H9 (cell line): ENCODE measurements at regions not wholly inside any gene's neighbourhood (a gene's known extent, or its start where the extent isn't known, plus 50 kb on each side); places are given as distances from the start of the nearest gene placed in this dataset.

Experiments
- DNase-seq: peaks from one replicate; pipeline ENCODE4 v3.0.0-alpha.2; 2017
- H2AFZ ChIP-seq: one replicate; pipeline ENCODE4 v1.6.1; 2013; ENCODE audit warnings: mild to moderate bottlenecking, low read length, control low read depth, moderate library complexity
- H2AK5ac ChIP-seq: 2 replicates; pipeline ENCODE4 v1.6.1; 2013; ENCODE audit warnings: low read length, control low read depth, mixed read lengths; ENCODE audit not compliant: insufficient read length
- H2BK120ac ChIP-seq: one replicate; pipeline ENCODE4 v1.6.1; 2013; ENCODE audit warnings: low read depth, mild to moderate bottlenecking, low read length, control low read depth, inconsistent platforms; ENCODE audit not compliant: poor library complexity, severe bottlenecking
- H2BK12ac ChIP-seq: 2 replicates; pipeline ENCODE4 v1.6.1; 2013; ENCODE audit warnings: low read length, control low read depth, mixed read lengths, low read depth; ENCODE audit not compliant: insufficient read length
- H2BK15ac ChIP-seq: 2 replicates; pipeline ENCODE4 v1.6.1; 2013; ENCODE audit warnings: low read depth, low read length, control low read depth
- H2BK20ac ChIP-seq: one replicate; pipeline ENCODE4 v1.6.1; 2013; ENCODE audit warnings: low read depth, mild to moderate bottlenecking, low read length, control low read depth, inconsistent platforms; ENCODE audit not compliant: poor library complexity, severe bottlenecking
- H2BK5ac ChIP-seq: 2 replicates; pipeline ENCODE4 v1.6.1; 2013; ENCODE audit warnings: low read length, control low read depth, mixed read lengths; ENCODE audit not compliant: insufficient read length
- H3K14ac ChIP-seq: 2 replicates; pipeline ENCODE4 v1.6.1; 2013; ENCODE audit warnings: low read length, control low read depth; ENCODE audit not compliant: insufficient read depth
- H3K18ac ChIP-seq: 2 replicates; pipeline ENCODE4 v1.6.1; 2013; ENCODE audit warnings: low read depth, mild to moderate bottlenecking, mixed read lengths, low read length, control low read depth; ENCODE audit not compliant: insufficient read length
- H3K23ac ChIP-seq: 2 replicates; pipeline ENCODE4 v1.6.1; 2013; ENCODE audit warnings: low read length, control low read depth, mixed read lengths, low read depth; ENCODE audit not compliant: insufficient read length
- H3K23me2 ChIP-seq: 2 replicates; pipeline ENCODE4 v1.6.1; 2013; ENCODE audit warnings: low read depth, mild to moderate bottlenecking, mixed read lengths, low read length, control low read depth; ENCODE audit not compliant: insufficient read length, poor library complexity, severe bottlenecking
- H3K27ac ChIP-seq: 2 replicates; pipeline ENCODE4 v1.5.1; 2013; ENCODE audit warnings: low read length, control low read depth, mixed read lengths, low read depth; ENCODE audit not compliant: insufficient read length
- H3K27me3 ChIP-seq: 2 replicates; pipeline ENCODE4 v1.6.1; 2013; ENCODE audit warnings: low read length, control low read depth, inconsistent platforms; ENCODE audit not compliant: insufficient read depth
- H3K4ac ChIP-seq: 2 replicates; pipeline ENCODE4 v1.6.1; 2013; ENCODE audit warnings: low read depth, mild to moderate bottlenecking, control low read depth, inconsistent platforms, low read length, moderate library complexity
- H3K4me1 ChIP-seq: 2 replicates; pipeline ENCODE4 v1.6.1; 2013; ENCODE audit warnings: low read length, control low read depth, inconsistent platforms; ENCODE audit not compliant: insufficient read depth
- H3K4me2 ChIP-seq: 2 replicates; pipeline ENCODE4 v1.6.1; 2013; ENCODE audit warnings: low read length, control low read depth, mixed read lengths; ENCODE audit not compliant: insufficient read length, insufficient read depth
- H3K56ac ChIP-seq: 2 replicates; pipeline ENCODE4 v1.6.1; 2013; ENCODE audit warnings: low read depth, mild to moderate bottlenecking, mixed read lengths, low read length, control low read depth; ENCODE audit not compliant: insufficient read length
- H3K79me1 ChIP-seq: 2 replicates; pipeline ENCODE4 v1.6.1; 2013; ENCODE audit warnings: low read depth, mild to moderate bottlenecking, moderate library complexity, low read length, control low read depth, inconsistent platforms; ENCODE audit not compliant: insufficient read depth, poor library complexity, severe bottlenecking
- H3K79me2 ChIP-seq: 2 replicates; pipeline ENCODE4 v1.6.1; 2013; ENCODE audit warnings: low read length, control low read depth, inconsistent platforms; ENCODE audit not compliant: insufficient read depth
- H3K9ac ChIP-seq: 2 replicates; pipeline ENCODE4 v1.6.1; 2013; ENCODE audit warnings: low read length, control low read depth, mixed read lengths; ENCODE audit not compliant: insufficient read length; ENCODE audit errors: extremely low read depth
- H3K9me3 ChIP-seq: one replicate; pipeline ENCODE4 v1.6.1; 2013; ENCODE audit warnings: low read depth, low read length, inconsistent platforms; ENCODE audit not compliant: control insufficient read depth
- H3T11ph ChIP-seq: one replicate; pipeline ENCODE4 v1.6.1; 2013; ENCODE audit warnings: mild to moderate bottlenecking, low read length, control low read depth, inconsistent platforms
- H4K20me1 ChIP-seq: one replicate; pipeline ENCODE4 v1.6.1; 2013; ENCODE audit not compliant: control insufficient read depth, insufficient read length, insufficient read depth
- H4K5ac ChIP-seq: 2 replicates; pipeline ENCODE4 v1.6.1; 2013; ENCODE audit warnings: low read depth, mild to moderate bottlenecking, mixed read lengths, low read length, control low read depth; ENCODE audit not compliant: insufficient read length
- H4K8ac ChIP-seq: replicated peaks from 2 replicates; pipeline ENCODE4 v1.6.1; 2013; ENCODE audit warnings: low read length, control low read depth, mixed read lengths, low read depth; ENCODE audit not compliant: insufficient read length
- H4K91ac ChIP-seq: 2 replicates; pipeline ENCODE4 v1.6.1; 2013; ENCODE audit warnings: low read depth, mild to moderate bottlenecking, moderate library complexity, mixed read lengths, low read length, control low read depth; ENCODE audit not compliant: insufficient read length
- H3K27ac Mint-ChIP-seq, 3 experiments: 2 replicates in 2 of 3; 3 replicates in 1 of 3; pipeline ENCODE4 v1.8.0; 2020 to 2021; ENCODE audit warnings: mixed read lengths in 3 of 3, mild to moderate bottlenecking in 1 of 3, moderate library complexity in 1 of 3
- H3K27me3 Mint-ChIP-seq: 2 replicates; pipeline ENCODE4 v1.8.0; 2021; ENCODE audit warnings: low read depth, mild to moderate bottlenecking, moderate library complexity, mixed read lengths
- H3K36me3 Mint-ChIP-seq, 3 experiments: 2 replicates in 2 of 3; 3 replicates in 1 of 3; pipeline ENCODE4 v1.8.0; 2020 to 2021; ENCODE audit warnings: low read depth in 3 of 3, mixed read lengths in 3 of 3; ENCODE audit not compliant: insufficient read depth in 1 of 3
- H3K4me1 Mint-ChIP-seq, 2 experiments: 2 replicates each; pipeline ENCODE4 v1.8.0; 2020; ENCODE audit warnings: mixed read lengths in 2 of 2
- H3K4me3 Mint-ChIP-seq, 2 experiments: 2 replicates in 1 of 2; 3 replicates in 1 of 2; pipeline ENCODE4 v1.8.0; 2020 to 2021; ENCODE audit warnings: mild to moderate bottlenecking in 2 of 2, mixed read lengths in 2 of 2, moderate library complexity in 1 of 2
- H3K9me3 Mint-ChIP-seq, 2 experiments: 2 replicates in 1 of 2; 3 replicates in 1 of 2; pipeline ENCODE4 v1.8.0; 2020; ENCODE audit warnings: mild to moderate bottlenecking in 2 of 2, mixed read lengths in 2 of 2, moderate library complexity in 1 of 2
- WGBS: extraction: QIAGEN DNeasy Blood & Tissue Kit; methylation state at CpG from one replicate; pipeline ENCODE4 v1.1.7; 2013; ENCODE audit warnings: missing lambda C conversion rate, low lambda C conversion rate, mixed read lengths; ENCODE audit not compliant: insufficient read length; ENCODE audit errors: extremely low coverage; 5-methylcytosine and 5-hydroxymethylcytosine counted together
- TF ChIP-seq, protein P1 (sequence below): fragments of 200-600 bp; sonication (generic); conservative IDR thresholded peaks from 3 replicates; pipeline ENCODE4 v1.8.0; 2021; ENCODE audit warnings: antibody characterized with exemption, mild to moderate bottlenecking

DNA sequence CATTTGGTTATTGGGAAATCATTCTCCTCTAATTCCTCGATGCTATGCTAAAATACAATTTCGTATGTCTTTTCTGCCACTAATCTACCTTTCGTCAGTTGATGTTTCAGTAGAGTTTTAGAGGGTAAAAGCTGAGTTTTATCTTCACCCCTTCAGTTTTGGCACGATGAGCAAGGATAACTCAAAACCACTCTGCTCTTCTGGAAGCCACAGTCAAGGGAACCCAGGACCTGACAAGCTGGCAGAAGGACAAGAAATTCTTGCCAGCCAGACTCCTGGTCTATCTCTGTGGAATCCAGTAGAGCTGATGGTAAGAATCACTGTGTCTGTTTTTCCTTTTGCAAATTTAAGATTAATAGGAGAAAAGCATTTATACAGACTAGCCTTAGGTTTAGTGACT is 414.4 kb upstream of the LRRC3B start:
- H3K14ac ChIP-seq = no peak overlapping the region
- no peak overlapping the region for H2BK5ac ChIP-seq
- no peak overlapping the region for H3K4me2 ChIP-seq
- H3K23ac ChIP-seq = no peak overlapping the region
- Mint-ChIP-seq H3K27ac (no peak overlapping the region), H3K4me3 (no peak overlapping the region), H3K36me3 (peaks cover 0 to 3% (median 0%) of the 10 kb centered on the region in 3 experiments; a peak in 1 of 7 replicates), H3K9me3 (peaks cover 4 to 14% of the 10 kb centered on the region in 2 experiments; a peak in 3 of 5 replicates), H3K4me1 (no peaks in the 10 kb centered on the region), H3K27me3 (no peaks in the 10 kb centered on the region)
- H3K23me2 ChIP-seq = no peaks in the 10 kb centered on the region
- H2AFZ ChIP-seq = no peak overlapping the region
- H2BK120ac ChIP-seq = no peak overlapping the region
- H4K91ac ChIP-seq = no peak overlapping the region
- no peaks in the 10 kb centered on the region for H3K9me3 ChIP-seq
- H2BK15ac ChIP-seq = no peak overlapping the region
- no peak overlapping the region for H3K56ac ChIP-seq
- H3T11ph ChIP-seq = no peak overlapping the region
- no peaks in the 10 kb centered on the region for H3K79me1 ChIP-seq
- no peak for DNase-seq
- H2BK12ac ChIP-seq = no peak overlapping the region
- H3K27me3 ChIP-seq = no peaks in the 10 kb centered on the region
- no peaks in the 10 kb centered on the region for H4K20me1 ChIP-seq
- no peaks in the 10 kb centered on the region for H3K79me2 ChIP-seq
- H4K8ac ChIP-seq = no peak overlapping the region
- no peak overlapping the region for H2BK20ac ChIP-seq
- H4K5ac ChIP-seq = no peak overlapping the region
- H3K18ac ChIP-seq = no peak overlapping the region
- H3K4ac ChIP-seq = no peak overlapping the region
- no peak overlapping the region for H3K27ac ChIP-seq
- no peaks in the 10 kb centered on the region for H3K4me1 ChIP-seq
- H3K9ac ChIP-seq = no peak overlapping the region
- TF ChIP-seq, protein P1, sequence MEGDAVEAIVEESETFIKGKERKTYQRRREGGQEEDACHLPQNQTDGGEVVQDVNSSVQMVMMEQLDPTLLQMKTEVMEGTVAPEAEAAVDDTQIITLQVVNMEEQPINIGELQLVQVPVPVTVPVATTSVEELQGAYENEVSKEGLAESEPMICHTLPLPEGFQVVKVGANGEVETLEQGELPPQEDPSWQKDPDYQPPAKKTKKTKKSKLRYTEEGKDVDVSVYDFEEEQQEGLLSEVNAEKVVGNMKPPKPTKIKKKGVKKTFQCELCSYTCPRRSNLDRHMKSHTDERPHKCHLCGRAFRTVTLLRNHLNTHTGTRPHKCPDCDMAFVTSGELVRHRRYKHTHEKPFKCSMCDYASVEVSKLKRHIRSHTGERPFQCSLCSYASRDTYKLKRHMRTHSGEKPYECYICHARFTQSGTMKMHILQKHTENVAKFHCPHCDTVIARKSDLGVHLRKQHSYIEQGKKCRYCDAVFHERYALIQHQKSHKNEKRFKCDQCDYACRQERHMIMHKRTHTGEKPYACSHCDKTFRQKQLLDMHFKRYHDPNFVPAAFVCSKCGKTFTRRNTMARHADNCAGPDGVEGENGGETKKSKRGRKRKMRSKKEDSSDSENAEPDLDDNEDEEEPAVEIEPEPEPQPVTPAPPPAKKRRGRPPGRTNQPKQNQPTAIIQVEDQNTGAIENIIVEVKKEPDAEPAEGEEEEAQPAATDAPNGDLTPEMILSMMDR = no peak
- no peak overlapping the region for H2AK5ac ChIP-seq
- no CpG with 5 or more reads among the region's 4 CpGs for WGBS
